HCT116 (cell line): ENCODE measurements at regions not wholly inside any gene's neighbourhood (a gene's known extent, or its start where the extent isn't known, plus 50 kb on each side); places are given as distances from the start of the nearest gene placed in this dataset.

Source experiments
- ATAC-seq: fragments of 200-7000 bp; cut with Tn5 transposase; 2 replicates; pipeline ENCODE4 v1.9.1; 2020; ENCODE audit warnings: mild to moderate bottlenecking, moderate library complexity
- BruUV-seq: library from RNA; stranded (reverse); fragments of 400-500 nt; replicated peaks from 2 replicates; lab custom pipeline; 2021; lab: Mats Ljungman, UMichigan
- CTCF ChIA-PET: fragments of 300-600 bp; sonication (Branson Sonifier 250); formaldehyde crosslinking; loops from one replicate; lab custom pipeline; 2021; ENCODE audit warnings: antibody characterized with exemption; lab: Charles Lee
- POLR2A ChIA-PET: fragments of 300-600, 350-600 bp; sonication (Branson Sonifier 250); formaldehyde crosslinking; loops from one replicate; lab custom pipeline; 2021; ENCODE audit warnings: antibody characterized with exemption; lab: Charles Lee
- RAD21 ChIA-PET, 2 experiments: fragments of 300-600 bp; sonication (Branson Sonifier 250); formaldehyde crosslinking; loops; one replicate each; lab custom pipeline; 2023; ENCODE audit warnings: low total read pairs in 2 of 2; ENCODE audit not compliant: uncharacterized antibody in 2 of 2, unreplicated experiment in 2 of 2, low non-redundant PET in 1 of 2; lab: Charles Lee
- DNase-seq: peaks from one replicate; pipeline ENCODE4 v3.0.0-alpha.2; 2010; ENCODE audit warnings: low read depth, low spot score
- H2AFZ ChIP-seq: fragments of 200-600 bp; shearing (Covaris generic), sonication (generic); 2 replicates; pipeline ENCODE4 v1.6.1; 2017; ENCODE audit warnings: low read depth, mixed run types, mixed read lengths, antibody characterized with exemption, low read length; ENCODE audit not compliant: poor library complexity, severe bottlenecking
- H3K27ac ChIP-seq: 2 replicates; pipeline ENCODE4 v1.5.1; 2012; ENCODE audit warnings: low read depth, low read length
- H3K27me3 ChIP-seq: fragments of 200-600 bp; sonication (generic); 2 replicates; pipeline ENCODE4 v1.6.1; 2016; ENCODE audit warnings: mixed run types, low read length, mixed read lengths; ENCODE audit not compliant: insufficient read depth
- H3K36me3 ChIP-seq, 2 experiments: fragments of 200-500 bp in 1 of 2; fragments of 200-600 bp in 1 of 2; sonication (Bioruptor generic) in 1 of 2; sonication (generic) in 1 of 2; 2 replicates each; pipeline versions ENCODE4 v1.5.1 to v1.6.1; 2014 to 2016; ENCODE audit warnings: low read length in 2 of 2, inconsistent platforms in 1 of 2, mixed read lengths in 1 of 2, mixed run types in 1 of 2; ENCODE audit not compliant: insufficient read depth in 2 of 2, control insufficient read depth in 1 of 2
- H3K4me1 ChIP-seq, 2 experiments: fragments of 200-600 bp in 1 of 2; sonication (generic) in 1 of 2; 2 replicates each; pipeline versions ENCODE4 v1.5.1 to v1.6.1; 2012 to 2017; ENCODE audit warnings: low read length in 2 of 2, inconsistent platforms in 1 of 2, mild to moderate bottlenecking in 1 of 2, mixed read lengths in 1 of 2, mixed run types in 1 of 2, moderate library complexity in 1 of 2; ENCODE audit not compliant: insufficient read depth in 2 of 2, control insufficient read depth in 1 of 2
- H3K4me2 ChIP-seq: fragments of 200-600 bp; sonication (generic); 2 replicates; pipeline ENCODE4 v1.6.1; 2017; ENCODE audit warnings: mixed run types, low read length, mixed read lengths
- H3K4me3 ChIP-seq, 2 experiments: fragments of 200-600 bp in 1 of 2; sonication (generic) in 1 of 2; replicated peaks in 1 of 2; 2 replicates each; pipeline ENCODE4 v1.5.1; 2011 to 2016; ENCODE audit warnings: low read length in 2 of 2, control low read depth in 1 of 2, low read depth in 1 of 2, mild to moderate bottlenecking in 1 of 2, mixed read lengths in 1 of 2, mixed run types in 1 of 2
- H3K79me2 ChIP-seq: fragments of 200-600 bp; sonication (generic); 2 replicates; pipeline ENCODE4 v1.6.1; 2017; ENCODE audit warnings: mild to moderate bottlenecking, mixed run types, low read length, moderate library complexity, mixed read lengths; ENCODE audit not compliant: insufficient read depth
- H3K9ac ChIP-seq: fragments of 200-600 bp; sonication (generic); 2 replicates; pipeline ENCODE4 v1.6.1; 2016; ENCODE audit warnings: low read length, mixed read lengths
- H3K9me2 ChIP-seq: fragments of 200-600 bp; sonication (generic), shearing (Covaris generic); 2 replicates; pipeline ENCODE4 v1.6.1; 2017; ENCODE audit warnings: mixed run types, mild to moderate bottlenecking, moderate library complexity; ENCODE audit not compliant: insufficient read depth
- H3K9me3 ChIP-seq, 2 experiments: fragments of 200-500 bp in 1 of 2; fragments of 200-600 bp in 1 of 2; sonication (Bioruptor generic) in 1 of 2; sonication (generic) in 1 of 2; 2 replicates each; pipeline ENCODE4 v1.6.1; 2014 to 2017; ENCODE audit warnings: low read length in 2 of 2, mixed read lengths in 2 of 2, inconsistent platforms in 1 of 2, low read depth in 1 of 2, mild to moderate bottlenecking in 1 of 2, mixed run types in 1 of 2, moderate library complexity in 1 of 2; ENCODE audit not compliant: control insufficient read depth in 1 of 2, insufficient read depth in 1 of 2
- H4K20me1 ChIP-seq: fragments of 200-600 bp; sonication (generic), shearing (Covaris generic); 2 replicates; pipeline ENCODE4 v1.6.1; 2017; ENCODE audit warnings: mixed run types, mild to moderate bottlenecking, moderate library complexity; ENCODE audit not compliant: insufficient read depth
- CBX3 ChIP-seq: IDR thresholded peaks from 2 replicates; pipeline ENCODE4 v1.6.1; 2012; ENCODE audit warnings: low read depth
- CEBPB ChIP-seq: IDR thresholded peaks from 2 replicates; pipeline ENCODE4 v1.6.1; 2012; ENCODE audit warnings: low read depth
- ELF1 ChIP-seq: IDR thresholded peaks from 2 replicates; pipeline ENCODE4 v1.6.1; 2012; ENCODE audit warnings: low read depth, borderline replicate concordance
- EZH2phosphoT487 ChIP-seq: fragments of 200-600 bp; IDR thresholded peaks from 2 replicates; pipeline ENCODE4 v1.6.1; 2018; ENCODE audit warnings: antibody characterized with exemption, borderline replicate concordance
- FOSL1 ChIP-seq: IDR thresholded peaks from 2 replicates; pipeline ENCODE4 v1.6.1; 2012; ENCODE audit warnings: low read depth
- JUND ChIP-seq: IDR thresholded peaks from 2 replicates; pipeline ENCODE4 v1.6.1; 2012
- POLR2A ChIP-seq: IDR thresholded peaks from 2 replicates; pipeline ENCODE4 v1.7.0; 2011; ENCODE audit warnings: borderline replicate concordance; ENCODE audit not compliant: insufficient read depth, insufficient read length; ENCODE audit errors: extremely low read depth
- POLR2AphosphoS5 ChIP-seq: IDR thresholded peaks from 2 replicates; pipeline ENCODE4 v1.6.1; 2011; ENCODE audit warnings: mild to moderate bottlenecking, low read depth, low read length, moderate library complexity
- REST ChIP-seq: IDR thresholded peaks from 2 replicates; pipeline ENCODE4 v1.6.1; 2012; ENCODE audit warnings: low read depth
- TCF7L2 ChIP-seq: IDR thresholded peaks from 2 replicates; pipeline ENCODE4 v1.7.0; 2011; ENCODE audit warnings: borderline replicate concordance, inconsistent platforms; ENCODE audit not compliant: insufficient read depth, insufficient read length; ENCODE audit errors: extremely low read depth
- YY1 ChIP-seq: IDR thresholded peaks from 2 replicates; pipeline ENCODE4 v1.6.1; 2011; ENCODE audit warnings: low read length, low read depth, moderate library complexity, mild to moderate bottlenecking; ENCODE audit not compliant: insufficient replicate concordance; ENCODE audit errors: extremely low read depth
- ZFX ChIP-seq: fragments of 450-650 bp; IDR thresholded peaks from 2 replicates; pipeline ENCODE4 v1.6.1; 2017
- ZNF274 ChIP-seq: fragments of 200-500 bp; sonication (Bioruptor generic); IDR thresholded peaks from 2 replicates; pipeline ENCODE4 v1.6.1; 2014; ENCODE audit warnings: mild to moderate bottlenecking, low read depth, low read length, inconsistent platforms
- intact Hi-C: fragments of 100-400 bp; cut with micrococcal nuclease; formaldehyde crosslinking; loops from 2 replicates; pipeline ENCODE4 v1.10.0; 2022
- TF ChIP-seq, protein P1 (sequence below), 3 experiments: fragments of 200-600 bp in 1 of 3; sonication (generic) in 1 of 3; IDR thresholded peaks in 2 of 3; conservative IDR thresholded peaks in 1 of 3; 2 replicates each; pipeline ENCODE4 v1.5.1; 2012 to 2017; ENCODE audit warnings: low read depth in 2 of 3, low read length in 2 of 3, antibody characterized with exemption in 1 of 3, borderline replicate concordance in 1 of 3, control low read depth in 1 of 3, mild to moderate bottlenecking in 1 of 3, mixed read lengths in 1 of 3, mixed run types in 1 of 3, moderate library complexity in 1 of 3; ENCODE audit not compliant: insufficient read depth in 1 of 3

DNA sequence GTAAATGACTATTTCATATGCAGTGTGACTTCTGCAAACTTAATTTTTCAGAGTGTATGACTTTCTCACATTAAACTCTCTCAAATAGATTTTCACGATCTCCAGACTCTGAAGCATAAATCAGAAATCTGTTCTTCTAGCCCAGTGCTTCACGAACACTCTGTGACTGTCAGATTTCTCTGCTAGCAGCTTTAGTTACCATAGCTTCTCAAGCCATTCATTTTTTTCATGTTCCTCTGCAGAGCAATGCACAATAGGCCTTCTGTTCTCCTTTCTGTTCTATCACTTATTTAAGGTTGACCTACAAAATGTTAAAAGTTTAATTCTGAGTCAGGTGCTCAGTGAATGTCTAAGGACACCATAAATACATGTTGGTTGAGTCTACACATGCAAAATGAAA is 1102.2 kb downstream of the TUSC7 start:
- no peak overlapping the region for H2AFZ ChIP-seq
- TF ChIP-seq ZFX = no peak
- TF ChIP-seq CEBPB = no peak
- TF ChIP-seq ZNF274 = no peak
- TF ChIP-seq POLR2AphosphoS5 = no peak
- TF ChIP-seq REST = no peak
- TF ChIP-seq POLR2A = no peak
- no peak for TF ChIP-seq FOSL1
- TF ChIP-seq CBX3 = no peak
- no peak for TF ChIP-seq EZH2phosphoT487
- TF ChIP-seq JUND = no peak
- TF ChIP-seq, protein P1, sequence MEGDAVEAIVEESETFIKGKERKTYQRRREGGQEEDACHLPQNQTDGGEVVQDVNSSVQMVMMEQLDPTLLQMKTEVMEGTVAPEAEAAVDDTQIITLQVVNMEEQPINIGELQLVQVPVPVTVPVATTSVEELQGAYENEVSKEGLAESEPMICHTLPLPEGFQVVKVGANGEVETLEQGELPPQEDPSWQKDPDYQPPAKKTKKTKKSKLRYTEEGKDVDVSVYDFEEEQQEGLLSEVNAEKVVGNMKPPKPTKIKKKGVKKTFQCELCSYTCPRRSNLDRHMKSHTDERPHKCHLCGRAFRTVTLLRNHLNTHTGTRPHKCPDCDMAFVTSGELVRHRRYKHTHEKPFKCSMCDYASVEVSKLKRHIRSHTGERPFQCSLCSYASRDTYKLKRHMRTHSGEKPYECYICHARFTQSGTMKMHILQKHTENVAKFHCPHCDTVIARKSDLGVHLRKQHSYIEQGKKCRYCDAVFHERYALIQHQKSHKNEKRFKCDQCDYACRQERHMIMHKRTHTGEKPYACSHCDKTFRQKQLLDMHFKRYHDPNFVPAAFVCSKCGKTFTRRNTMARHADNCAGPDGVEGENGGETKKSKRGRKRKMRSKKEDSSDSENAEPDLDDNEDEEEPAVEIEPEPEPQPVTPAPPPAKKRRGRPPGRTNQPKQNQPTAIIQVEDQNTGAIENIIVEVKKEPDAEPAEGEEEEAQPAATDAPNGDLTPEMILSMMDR (IDR thresholded peaks at IDR 0.05 in 2 of 3, conservative IDR thresholded peaks at IDR 0.05 in 1 of 3; ENCODE audit: borderline replicate concordance in 1 of 3, insufficient read depth in 1 of 3, low read depth in 2 of 3, low read length in 2 of 3) = no peak
- TF ChIP-seq TCF7L2 = no peak
- no peak for TF ChIP-seq YY1
- TF ChIP-seq ELF1 = no peak
- H3K4me3 ChIP-seq = no peak overlapping the region
- ChIA-PET CTCF (no interaction called here), RAD21 (no interaction called here), POLR2A (no interaction called here)
- H3K27me3 ChIP-seq = no peaks in the 10 kb centered on the region
- intact Hi-C loops = no loop called here
- H3K36me3 ChIP-seq = no peaks in the 10 kb centered on the region
- no peaks in the 10 kb centered on the region for H4K20me1 ChIP-seq
- no peak for DNase-seq
- no peak overlapping the region for H3K4me2 ChIP-seq
- no peak overlapping the region for H3K9ac ChIP-seq
- H3K27ac ChIP-seq = no peak overlapping the region
- no peaks in the 10 kb centered on the region for H3K4me1 ChIP-seq
- H3K79me2 ChIP-seq = no peaks in the 10 kb centered on the region
- no peak for ATAC-seq
- no TSS peak for BruUV-seq
- H3K9me2 ChIP-seq = no peaks in the 10 kb centered on the region
- H3K9me3 ChIP-seq = no peaks in the 10 kb centered on the region
